HepG2 (cell line): ENCODE measurements at regions not wholly inside any gene's neighbourhood (a gene's known extent, or its start where the extent isn't known, plus 50 kb on each side); places are given as distances from the start of the nearest gene placed in this dataset.

Experiments
- CAMTA2 ChIP-seq: sonication (generic); formaldehyde crosslinking; IDR thresholded peaks from 2 replicates; pipeline ENCODE4 v1.4.0; 2020; ENCODE audit warnings: mild to moderate bottlenecking, missing genetic modification reagents, borderline replicate concordance
- GMEB2 ChIP-seq: IDR thresholded peaks from 2 replicates; pipeline ENCODE4 v1.6.1; 2016; ENCODE audit warnings: missing biosample characterization, missing genetic modification reagents, low read depth
- HOXA3 ChIP-seq: sonication (generic); formaldehyde crosslinking; IDR thresholded peaks from 2 replicates; pipeline ENCODE4 v1.5.0; 2020; ENCODE audit warnings: missing genetic modification reagents
- PATZ1 ChIP-seq: sonication (generic); formaldehyde crosslinking; IDR thresholded peaks from 2 replicates; pipeline ENCODE4 v1.4.0; 2020; ENCODE audit warnings: missing genetic modification reagents
- PHF20 ChIP-seq: sonication (generic); formaldehyde crosslinking; IDR thresholded peaks from 2 replicates; pipeline ENCODE4 v1.5.0; 2020; ENCODE audit warnings: mild to moderate bottlenecking, missing genetic modification reagents
- SATB2 ChIP-seq: sonication (generic); formaldehyde crosslinking; IDR thresholded peaks from 2 replicates; pipeline ENCODE4 v1.5.0; 2020; ENCODE audit warnings: missing genetic modification reagents
- SIX4 ChIP-seq: sonication (generic); formaldehyde crosslinking; IDR thresholded peaks from 2 replicates; pipeline ENCODE4 v1.4.0; 2020; ENCODE audit warnings: missing genetic modification reagents
- SOX13 ChIP-seq, 3 experiments: fragments of 450-650 bp in 1 of 3; sonication (generic) in 1 of 3; formaldehyde crosslinking in 1 of 3; IDR thresholded peaks in 2 of 3; conservative IDR thresholded peaks in 1 of 3; 2 replicates each; pipeline versions ENCODE4 v1.5.0 to v1.6.1; 2016 to 2020; ENCODE audit warnings: antibody characterized with exemption in 1 of 3, mild to moderate bottlenecking in 1 of 3, missing compliant biosample characterization in 1 of 3, missing genetic modification reagents in 1 of 3, moderate library complexity in 1 of 3
- ZBTB4 ChIP-seq: sonication (generic); formaldehyde crosslinking; IDR thresholded peaks from 2 replicates; pipeline ENCODE4 v1.4.0; 2020; ENCODE audit warnings: missing genetic modification reagents, mild to moderate bottlenecking, borderline replicate concordance
- ZFP62 ChIP-seq: sonication (generic); formaldehyde crosslinking; IDR thresholded peaks from 2 replicates; pipeline ENCODE4 v1.4.0; 2020; ENCODE audit warnings: missing genetic modification reagents
- ZFP82 ChIP-seq: sonication (generic); formaldehyde crosslinking; IDR thresholded peaks from 2 replicates; pipeline ENCODE4 v1.5.1; 2020; ENCODE audit warnings: mild to moderate bottlenecking, missing genetic modification reagents, borderline replicate concordance
- ZFX ChIP-seq: sonication (generic); formaldehyde crosslinking; IDR thresholded peaks from 2 replicates; pipeline ENCODE4 v1.4.0; 2020; ENCODE audit warnings: mild to moderate bottlenecking, low read depth, missing genetic modification reagents, moderate library complexity
- ZNF329 ChIP-seq: sonication (generic); formaldehyde crosslinking; IDR thresholded peaks from 2 replicates; pipeline ENCODE4 v1.9.0; 2021; ENCODE audit warnings: low read depth, mild to moderate bottlenecking, missing genetic modification reagents
- ZNF333 ChIP-seq: sonication (generic); formaldehyde crosslinking; IDR thresholded peaks from 2 replicates; pipeline ENCODE4 v1.4.0; 2020; ENCODE audit warnings: mild to moderate bottlenecking, missing genetic modification reagents, borderline replicate concordance
- ZNF362 ChIP-seq: sonication (generic); formaldehyde crosslinking; IDR thresholded peaks from 2 replicates; pipeline ENCODE4 v1.4.0; 2020; ENCODE audit warnings: missing genetic modification reagents, mild to moderate bottlenecking, borderline replicate concordance
- ZNF589 ChIP-seq: sonication (generic); formaldehyde crosslinking; conservative IDR thresholded peaks from 2 replicates; pipeline ENCODE4 v1.8.0; 2022; ENCODE audit warnings: mild to moderate bottlenecking, moderate library complexity, missing genetic modification reagents
- ZNF607 ChIP-seq: sonication (generic); formaldehyde crosslinking; IDR thresholded peaks from 2 replicates; pipeline ENCODE4 v1.5.1; 2020; ENCODE audit warnings: missing genetic modification reagents, mild to moderate bottlenecking, borderline replicate concordance
- ZNF616 ChIP-seq: sonication (generic); formaldehyde crosslinking; IDR thresholded peaks from 2 replicates; pipeline ENCODE4 v1.5.0; 2020; ENCODE audit warnings: low read depth, mild to moderate bottlenecking, missing genetic modification reagents
- ZNF703 ChIP-seq: sonication (generic); formaldehyde crosslinking; IDR thresholded peaks from 2 replicates; pipeline ENCODE4 v1.5.1; 2020; ENCODE audit warnings: missing genetic modification reagents, mild to moderate bottlenecking, moderate library complexity, borderline replicate concordance
- ZNF816 ChIP-seq: sonication (generic); formaldehyde crosslinking; IDR thresholded peaks from 2 replicates; pipeline ENCODE4 v1.8.0; 2022; ENCODE audit warnings: missing genetic modification reagents, mild to moderate bottlenecking, borderline replicate concordance

GRCh38 chr6:168194732-168195567, 115.9 kb upstream of the FRMD1 start (continued):
- TF ChIP-seq ZFX (CRISPR knock-in tag), result 0 out of 2 replicates have a peak, but pooled peaks have one; percentile 9
- 0 out of 2 replicates have a peak, but pooled peaks have one; percentile 60 for TF ChIP-seq ZFP62 (CRISPR knock-in tag)
- TF ChIP-seq SATB2 (CRISPR knock-in tag), result no peak
- TF ChIP-seq GMEB2 (CRISPR knock-in tag), result no peak
- TF ChIP-seq ZFP82 (CRISPR knock-in tag), result no peak
- TF ChIP-seq ZNF703, result no peak
- no peak for TF ChIP-seq ZNF607 (CRISPR knock-in tag)
- TF ChIP-seq SIX4 (CRISPR knock-in tag), result no peak
- no peak for TF ChIP-seq ZNF362
- no peak for TF ChIP-seq ZNF329 (CRISPR knock-in tag)
- TF ChIP-seq ZNF816, result no peak
- TF ChIP-seq ZBTB4 (CRISPR knock-in tag), result no peak
- no peak for TF ChIP-seq ZNF616 (CRISPR knock-in tag)
- no peak for TF ChIP-seq CAMTA2
- no peak for TF ChIP-seq PATZ1 (CRISPR knock-in tag)
- 0 out of 2 replicates have a peak, but pooled peaks have one; percentile 32 for TF ChIP-seq PHF20 (CRISPR knock-in tag)
- TF ChIP-seq ZNF333 (CRISPR knock-in tag), result 0 out of 2 replicates have a peak, but pooled peaks have one; percentile 29
- no peak for TF ChIP-seq ZNF589 (CRISPR knock-in tag)
- 0 out of 2 replicates have a peak, but pooled peaks have one; percentile 8 for TF ChIP-seq HOXA3 (CRISPR knock-in tag)
- TF ChIP-seq SOX13 (IDR thresholded peaks at IDR 0.05), result no peak
- TF ChIP-seq SOX13 (CRISPR knock-in tag; conservative IDR thresholded peaks at IDR 0.05 in 1 of 2, IDR thresholded peaks at IDR 0.05 in 1 of 2), result no peak
